ENCODE measurements at regions not wholly inside any gene's neighbourhood (a gene's known extent, or its start where the extent isn't known, plus 50 kb on each side); places are given as distances from the start of the nearest gene placed in this dataset.
A peak's percentile ranks its signal among the peaks of the same experiment; 100 is the strongest.

- intact Hi-C loops (cut with DNase I), result no loop called here
- DNase-seq, result no peak
Observed at GRCh38 chr2:217418544-217418943, 558.7 kb upstream of the TNP1 start.

GRCh38 chr2:217418090-217418489 is 558.2 kb upstream of the TNP1 start:
- intact Hi-C loops (cut with DNase I), result no loop called here
- no peak for DNase-seq

GRCh38 chr2:217417536-217417935 is 557.7 kb upstream of the TNP1 start:
- no peak for DNase-seq
- intact Hi-C loops (cut with DNase I), result no loop called here

GRCh38 chr2:217415316-217415715 is 555.5 kb upstream of the TNP1 start:
- intact Hi-C loops (cut with DNase I), result no loop called here
- no peak for DNase-seq

- intact Hi-C loops (cut with DNase I), result no loop called here
Observed at GRCh38 chr2:217414429-217414828, 554.6 kb upstream of the TNP1 start.

GRCh38 chr2:217413193-217413592 is 553.3 kb upstream of the TNP1 start:
- DNase-seq, result no peak

More at GRCh38 chr2:217414429-217414828, 554.6 kb upstream of the TNP1 start:
- no peak for DNase-seq

GRCh38 chr2:217412721-217413120 is 552.9 kb upstream of the TNP1 start:
- intact Hi-C loops (cut with DNase I), result no loop called here
- no peak for DNase-seq

More at GRCh38 chr2:217413193-217413592, 553.3 kb upstream of the TNP1 start:
- intact Hi-C loops (cut with DNase I), result no loop called here

GRCh38 chr2:217412277-217412676 is 552.4 kb upstream of the TNP1 start:
- no peak for DNase-seq
- intact Hi-C loops (cut with DNase I), result no loop called here

- no peak for DNase-seq
- intact Hi-C loops (cut with DNase I), result no loop called here
Observed at GRCh38 chr2:217410681-217410960, 550.8 kb upstream of the TNP1 start.

GRCh38 chr2:217409949-217410680 is 550.3 kb upstream of the TNP1 start:
- intact Hi-C loops (cut with DNase I), result no loop called here

GRCh38 chr2:217407362-217407761 is 547.5 kb upstream of the TNP1 start:
- no peak for DNase-seq
- intact Hi-C loops (cut with DNase I), result no loop called here

More at GRCh38 chr2:217409949-217410680, 550.3 kb upstream of the TNP1 start:
- no peak for DNase-seq

- DNase-seq, result peak in 6 of 42 donors; percentile 12 to 46 (median 30)
- intact Hi-C loops (cut with DNase I), result no loop called here
Observed at GRCh38 chr2:217404236-217404760, 544.4 kb upstream of the TNP1 start.

GRCh38 chr2:217402761-217403383 is 543.0 kb upstream of the TNP1 start:
- peak in 29 of 42 donors; percentile 2 to 58 (median 26) for DNase-seq
- intact Hi-C loops (cut with DNase I), result no loop called here

GRCh38 chr2:217402144-217402543 is 542.3 kb upstream of the TNP1 start:
- no peak for DNase-seq
- intact Hi-C loops (cut with DNase I), result no loop called here

GRCh38 chr2:217399291-217399690 is 539.4 kb upstream of the TNP1 start:
- no peak for DNase-seq
- intact Hi-C loops (cut with DNase I), result no loop called here

- intact Hi-C loops (cut with DNase I), result no loop called here
- peak in 2 of 42 donors; percentile 18 to 19 for DNase-seq
Observed at GRCh38 chr2:217398860-217399259, 539.0 kb upstream of the TNP1 start.

GRCh38 chr2:217398101-217398500 is 538.2 kb upstream of the TNP1 start:
- intact Hi-C loops (cut with DNase I), result no loop called here

GRCh38 chr2:217396586-217396985 is 536.7 kb upstream of the TNP1 start:
- no peak for DNase-seq
- intact Hi-C loops (cut with DNase I), result no loop called here

More at GRCh38 chr2:217398101-217398500, 538.2 kb upstream of the TNP1 start:
- no peak for DNase-seq

- intact Hi-C loops (cut with DNase I), result no loop called here
- no peak for DNase-seq
Observed at GRCh38 chr2:217396165-217396564, 536.3 kb upstream of the TNP1 start.

GRCh38 chr2:217394510-217395351 is 534.9 kb upstream of the TNP1 start:
- intact Hi-C loops (cut with DNase I), result no loop called here

More at GRCh38 chr2:217394510-217395351, 534.9 kb upstream of the TNP1 start:
- no peak for DNase-seq
